GM12892 (cell line): ENCODE measurements at regions not wholly inside any gene's neighbourhood (a gene's known extent, or its start where the extent isn't known, plus 50 kb on each side); places are given as distances from the start of the nearest gene placed in this dataset.
"Not testable (repeated sequence)": the region's sequence is repeated elsewhere in the genome, so short reads cannot be mapped to it uniquely, and the experiment has no call there.

ENCODE experiments used
- DNase-seq: peaks from one replicate; pipeline ENCODE4 v3.0.0; 2011; ENCODE audit not compliant: insufficient read length
- FAIRE-seq: peaks from 2 replicates; lab custom pipeline; 2011; peaks lifted over from hg19 to GRCh38; lab: Jason Lieb, UNC
- POLR2A ChIP-seq: IDR thresholded peaks from 2 replicates; pipeline ENCODE4 v1.6.1; 2011; ENCODE audit warnings: low read depth, low read length, control low read depth
- POLR2AphosphoS5 ChIP-seq: IDR thresholded peaks from 2 replicates; pipeline ENCODE4 v1.6.1; 2011; ENCODE audit warnings: low read depth, low read length, control low read depth
- TAF1 ChIP-seq: IDR thresholded peaks from 2 replicates; pipeline ENCODE4 v1.6.1; 2011; ENCODE audit warnings: low read depth, mild to moderate bottlenecking, control low read depth, low read length, borderline replicate concordance

DNA sequence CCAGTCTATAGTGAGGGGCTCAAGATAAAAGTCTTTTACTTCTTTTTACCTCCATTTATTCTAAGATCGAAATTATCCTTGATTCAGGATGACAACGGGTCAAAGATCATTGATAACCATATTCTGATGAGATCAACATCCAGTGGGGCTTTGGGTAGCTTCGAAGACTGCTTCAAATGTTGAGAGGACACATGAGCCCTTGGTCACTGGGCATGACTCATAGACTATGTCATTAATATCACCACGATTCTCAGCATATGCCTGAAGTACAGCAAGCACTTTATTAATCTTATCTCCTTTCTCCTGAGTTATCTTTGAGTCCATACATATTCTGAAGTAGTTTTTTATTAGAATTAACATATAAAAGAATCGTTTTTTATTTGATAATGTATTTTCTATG lies 117.1 kb upstream of the DAB2 start:
- no peak for TF ChIP-seq POLR2A
- TF ChIP-seq TAF1 = no peak
- TF ChIP-seq POLR2AphosphoS5 = no peak
- no peak for DNase-seq
- FAIRE-seq = no peak

DNA sequence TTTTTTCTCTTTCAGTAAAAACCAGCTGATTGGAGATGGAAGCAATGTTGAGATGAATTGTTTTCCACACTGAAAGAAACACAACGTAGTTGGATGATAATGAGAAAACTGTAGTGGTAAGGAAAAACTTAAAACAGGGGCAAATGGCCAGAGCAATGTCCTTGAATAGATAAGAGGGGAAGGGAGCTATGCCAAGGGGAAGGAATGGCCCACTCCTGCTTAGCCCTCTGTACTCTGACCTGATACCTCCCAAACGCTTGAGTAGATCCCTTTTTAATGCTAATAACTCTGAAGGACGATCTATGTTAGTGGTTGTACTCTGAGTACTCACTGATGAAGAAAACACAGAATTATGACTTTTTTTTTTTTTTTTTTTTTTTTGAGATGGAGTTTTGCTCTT lies 114.7 kb upstream of the DAB2 start:
- DNase-seq (no peak), FAIRE-seq (no peak)
- TF ChIP-seq POLR2A (no peak), POLR2AphosphoS5 (no peak), TAF1 (no peak)

DNA sequence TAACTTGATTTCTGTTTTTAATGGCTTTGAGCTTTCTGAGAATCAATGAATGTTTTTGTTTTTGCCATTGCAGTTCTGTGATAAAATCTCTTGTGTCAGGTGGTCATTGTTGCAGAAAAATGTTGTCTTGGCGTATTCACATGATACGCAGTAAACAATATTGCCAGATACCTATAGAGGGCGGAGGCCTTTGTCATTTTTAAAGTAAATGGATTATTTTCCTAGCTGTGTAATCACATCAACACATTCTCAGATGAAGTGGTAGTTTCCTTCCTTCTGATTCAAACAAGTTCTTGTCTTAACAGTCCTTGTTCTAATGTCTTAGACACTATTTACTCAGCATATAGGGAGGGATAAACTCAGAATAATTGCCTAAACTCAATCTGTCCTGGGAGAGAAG lies 109.9 kb upstream of the DAB2 start:
- no peak for DNase-seq
- TF ChIP-seq POLR2AphosphoS5 (no peak), POLR2A (no peak), TAF1 (no peak)
- no peak for FAIRE-seq

DNA sequence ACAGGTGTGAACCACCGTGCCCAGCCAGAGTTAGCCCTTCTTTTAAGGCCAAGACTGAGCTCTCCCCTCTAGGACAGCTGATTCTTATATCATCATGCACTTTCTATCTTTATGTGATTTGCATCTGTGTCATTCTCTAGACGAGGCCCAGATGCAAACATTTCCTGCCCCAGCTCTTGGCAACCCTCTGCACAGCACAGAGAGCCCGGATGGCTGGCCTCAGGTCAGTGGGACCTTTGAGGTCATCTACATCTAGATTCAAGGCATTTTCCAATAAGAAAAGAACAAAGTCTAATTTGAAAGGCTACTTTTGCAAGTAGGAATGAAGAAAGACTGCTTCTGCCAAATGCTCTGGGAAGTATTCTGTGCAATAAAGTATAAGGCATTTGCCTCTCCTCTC lies 109.0 kb upstream of the DAB2 start:
- no peak for FAIRE-seq
- no peak for DNase-seq
- TF ChIP-seq POLR2AphosphoS5 = no peak
- no peak for TF ChIP-seq TAF1
- no peak for TF ChIP-seq POLR2A

DNA sequence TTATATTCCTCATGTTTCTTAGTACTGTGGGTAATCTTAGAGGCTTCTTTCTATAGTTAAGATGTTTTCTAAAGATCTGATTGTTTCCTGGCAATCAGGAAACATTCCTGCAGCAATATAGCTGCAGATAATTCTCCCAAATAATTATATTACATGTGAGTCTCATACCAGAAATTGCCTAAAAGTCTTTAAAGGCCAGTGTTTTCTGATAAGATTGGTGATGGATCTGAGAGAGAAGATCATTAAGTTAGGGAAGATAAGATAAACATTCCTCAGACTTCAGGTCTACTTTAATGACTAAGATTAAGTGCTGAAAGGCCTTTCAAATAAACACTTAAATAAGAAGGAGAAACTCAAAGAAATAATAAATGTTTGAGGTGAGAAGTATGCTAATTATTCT lies 107.7 kb upstream of the DAB2 start:
- TF ChIP-seq TAF1 (no peak), POLR2A (no peak), POLR2AphosphoS5 (no peak)
- no peak for DNase-seq
- no peak for FAIRE-seq

DNA sequence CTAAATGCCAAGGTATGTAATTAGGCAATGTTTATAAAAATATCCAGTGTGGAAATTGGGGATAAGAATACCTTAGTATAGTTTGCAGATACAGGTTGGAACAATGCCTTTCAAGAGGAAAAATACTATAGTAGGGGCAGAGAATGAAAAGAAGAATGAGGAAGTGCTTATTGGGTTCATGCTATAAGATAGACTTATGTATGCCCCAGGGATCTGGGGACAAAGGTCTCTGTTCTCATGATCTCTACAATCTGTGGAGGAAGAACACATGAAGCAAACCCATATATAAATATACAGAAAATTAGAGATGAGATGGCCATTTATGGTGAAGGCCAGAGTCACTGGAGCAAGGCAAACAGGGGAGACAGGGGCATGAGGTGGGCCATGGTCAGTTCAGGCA lies 106.5 kb upstream of the DAB2 start:
- TF ChIP-seq TAF1 (no peak), POLR2AphosphoS5 (no peak), POLR2A (no peak)
- DNase-seq (no peak), FAIRE-seq (no peak)

DNA sequence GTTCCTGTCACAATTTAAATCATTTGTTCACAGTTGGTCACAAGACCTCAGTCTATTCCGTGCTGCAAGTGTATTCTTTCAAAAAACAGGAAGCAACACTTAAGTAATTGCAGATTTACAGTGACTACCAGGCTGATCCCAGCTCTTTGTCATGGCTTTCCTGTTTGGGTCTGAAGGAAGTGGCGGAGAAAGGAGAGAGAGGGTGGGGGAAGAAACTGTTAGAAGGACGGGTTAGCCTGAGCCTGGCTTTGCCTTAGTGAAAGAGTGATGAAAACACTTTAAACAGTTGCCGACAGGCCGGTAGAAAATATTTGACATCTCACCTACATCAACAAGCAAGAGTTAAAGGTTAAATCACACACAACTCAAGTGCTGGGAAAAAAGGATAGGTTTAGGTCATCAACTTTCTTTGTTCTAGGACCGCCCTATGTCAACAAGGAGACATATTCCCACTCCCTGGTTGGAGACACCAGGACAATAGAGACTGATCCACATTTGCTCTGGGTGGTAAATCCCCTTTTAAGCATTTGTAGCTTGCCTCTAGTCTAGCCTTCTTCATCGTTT lies 102.2 kb upstream of the DAB2 start:
- TF ChIP-seq POLR2A = no peak
- no peak for TF ChIP-seq TAF1
- no peak for TF ChIP-seq POLR2AphosphoS5
- DNase-seq (no peak), FAIRE-seq (no peak)

DNA sequence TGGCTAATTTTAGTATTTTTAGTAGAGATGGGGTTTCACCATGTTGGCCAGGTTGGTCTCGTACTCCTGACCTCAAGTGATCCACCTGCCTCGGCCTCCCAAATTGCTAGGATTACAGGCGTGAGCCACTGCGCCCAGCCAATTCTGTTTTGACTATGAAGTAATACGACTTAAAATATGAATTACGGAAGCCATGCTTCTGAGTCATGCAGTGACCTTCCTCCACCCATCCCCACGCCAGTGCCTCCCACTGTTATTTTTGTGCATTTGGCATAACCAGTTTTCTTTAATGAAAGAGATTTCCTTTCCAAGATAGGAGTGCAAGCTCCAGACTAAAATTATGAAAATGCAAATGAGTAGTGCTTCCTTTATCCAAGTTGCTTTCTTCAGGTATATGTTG lies 101.0 kb upstream of the DAB2 start:
- FAIRE-seq, DNase-seq: not testable (repeated sequence)

DNA sequence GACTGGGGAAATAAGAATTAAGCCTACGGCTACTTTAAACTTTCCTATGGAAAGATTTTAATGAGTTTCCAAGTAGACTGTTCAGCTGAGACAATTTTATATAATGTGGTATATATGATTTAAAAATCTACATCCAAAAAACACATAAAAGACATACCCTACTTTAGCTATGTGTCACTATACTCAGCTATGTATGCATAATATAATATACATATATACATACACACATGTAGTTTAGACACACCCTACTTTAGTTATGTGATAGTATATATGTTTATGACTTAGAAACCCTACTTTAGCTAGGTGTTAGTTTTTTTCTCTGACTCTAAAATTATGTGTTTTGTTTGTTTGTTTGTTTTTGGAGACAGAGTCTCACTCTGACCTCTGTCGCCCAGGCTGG lies 100.5 kb upstream of the DAB2 start:
- TF ChIP-seq POLR2A = no peak
- no peak for TF ChIP-seq TAF1
- no peak for TF ChIP-seq POLR2AphosphoS5
- FAIRE-seq = no peak
- DNase-seq = no peak

DNA sequence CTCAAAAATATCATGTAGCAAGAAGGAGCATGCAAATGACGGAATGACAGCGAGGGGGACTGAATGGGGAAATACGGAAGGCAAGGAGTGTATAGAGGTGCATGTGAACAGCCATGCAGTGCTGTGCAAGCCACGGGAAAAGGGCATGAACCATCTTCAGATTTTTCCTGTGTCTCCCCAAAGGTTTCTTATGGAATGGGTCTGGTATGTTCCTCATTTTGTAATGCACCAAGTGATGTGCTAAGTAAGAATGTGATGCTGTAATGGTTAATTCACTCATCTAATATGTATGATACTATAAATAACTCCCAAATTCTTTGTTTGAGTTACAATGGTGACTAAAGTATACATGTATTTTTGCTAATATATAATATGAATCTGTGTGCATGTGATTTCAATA lies 99.0 kb upstream of the DAB2 start:
- FAIRE-seq (no peak), DNase-seq (no peak)
- no peak for TF ChIP-seq TAF1
- TF ChIP-seq POLR2AphosphoS5 = no peak
- no peak for TF ChIP-seq POLR2A

DNA sequence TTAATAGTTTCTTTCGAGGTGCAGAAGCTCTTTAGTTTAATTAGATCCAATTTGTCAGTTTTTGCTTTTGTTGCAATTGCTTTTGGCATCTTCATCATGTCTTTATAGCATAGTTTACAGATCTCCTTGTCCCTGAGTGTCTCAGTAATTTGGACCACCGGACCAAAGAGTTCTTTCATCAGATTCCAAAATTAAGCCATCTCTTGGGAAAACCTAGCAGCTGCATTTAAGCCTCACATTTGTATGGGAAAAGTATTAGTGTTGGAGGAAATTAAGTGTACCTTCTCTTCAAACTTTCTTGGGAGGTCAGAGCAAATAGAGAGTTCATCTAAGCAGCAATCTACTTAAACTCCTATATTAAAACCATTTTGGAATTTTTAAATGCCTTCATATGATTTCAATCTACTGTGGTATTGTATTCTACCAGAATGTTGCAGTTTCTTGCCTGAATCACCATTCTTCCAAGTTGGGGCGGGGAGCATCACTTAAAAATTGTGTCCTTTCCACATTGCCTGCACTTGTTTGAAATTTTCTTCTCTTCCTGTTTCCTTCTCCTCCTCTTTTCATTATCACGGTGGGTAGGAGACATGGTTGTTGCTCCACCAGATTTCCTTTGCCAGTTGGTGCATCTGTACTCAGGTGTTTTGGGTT lies 97.3 kb upstream of the DAB2 start:
- DNase-seq (no peak), FAIRE-seq (no peak)
- TF ChIP-seq TAF1 (no peak), POLR2AphosphoS5 (no peak), POLR2A (no peak)

DNA sequence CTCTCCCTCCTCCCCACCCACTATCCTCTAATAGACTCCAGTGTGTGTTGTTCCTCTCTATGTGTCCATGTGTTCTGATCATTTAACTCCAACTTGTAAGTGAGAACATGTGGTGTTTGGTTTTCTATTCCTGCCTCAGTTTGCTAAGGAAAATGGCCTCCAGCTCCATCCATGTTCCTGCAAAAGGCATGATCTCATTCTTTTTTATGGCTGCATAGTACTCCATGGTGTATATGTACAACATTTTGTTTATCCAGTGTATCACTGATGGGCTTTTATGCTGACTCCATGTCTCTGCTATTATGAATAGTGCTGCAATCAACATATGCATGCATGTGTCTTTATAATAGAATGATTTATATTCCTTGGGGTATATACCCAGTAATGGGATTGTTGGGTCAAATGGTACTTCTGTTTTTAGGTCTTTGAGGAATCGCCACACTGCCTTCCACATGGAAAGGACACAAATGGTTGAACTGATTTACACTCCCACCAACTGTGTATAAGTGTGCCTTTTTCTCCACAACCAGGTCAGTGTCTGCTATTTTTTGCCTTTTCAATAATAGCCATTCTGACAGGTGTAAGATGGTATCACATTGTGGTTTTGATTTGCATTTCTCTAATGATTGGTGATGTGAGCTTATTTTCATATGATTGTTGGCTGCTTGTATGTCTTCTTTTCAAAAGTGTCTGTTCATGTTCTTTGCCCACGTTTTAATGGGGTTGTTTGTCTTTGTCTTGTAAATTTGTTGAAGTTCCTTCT lies 96.5 kb upstream of the DAB2 start:
- TF ChIP-seq TAF1 (no peak), POLR2A (no peak), POLR2AphosphoS5 (no peak)
- DNase-seq (no peak), FAIRE-seq (no peak)

DNA sequence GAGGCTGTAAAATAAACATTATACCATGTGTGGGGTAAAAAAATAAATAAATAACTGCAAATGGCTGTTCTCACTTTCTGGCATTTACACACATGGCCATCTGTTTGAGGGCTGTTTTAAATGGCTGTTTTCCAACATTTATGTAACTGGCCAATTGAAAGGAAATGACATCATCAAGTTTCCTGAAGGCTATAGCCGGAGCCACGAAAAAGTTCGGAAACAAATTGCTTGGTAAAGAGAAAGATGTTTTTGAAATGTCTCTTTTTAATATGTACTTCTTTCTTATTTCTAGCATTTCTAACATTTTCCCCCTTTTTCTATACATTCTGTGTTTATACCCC lies 95.4 kb upstream of the DAB2 start:
- TF ChIP-seq POLR2AphosphoS5 (no peak), TAF1 (no peak), POLR2A (no peak)
- FAIRE-seq (no peak), DNase-seq (no peak)
